ENCODE measurements at regions not wholly inside any gene's neighbourhood (a gene's known extent, or its start where the extent isn't known, plus 50 kb on each side); places are given as distances from the start of the nearest gene placed in this dataset.

DNA sequence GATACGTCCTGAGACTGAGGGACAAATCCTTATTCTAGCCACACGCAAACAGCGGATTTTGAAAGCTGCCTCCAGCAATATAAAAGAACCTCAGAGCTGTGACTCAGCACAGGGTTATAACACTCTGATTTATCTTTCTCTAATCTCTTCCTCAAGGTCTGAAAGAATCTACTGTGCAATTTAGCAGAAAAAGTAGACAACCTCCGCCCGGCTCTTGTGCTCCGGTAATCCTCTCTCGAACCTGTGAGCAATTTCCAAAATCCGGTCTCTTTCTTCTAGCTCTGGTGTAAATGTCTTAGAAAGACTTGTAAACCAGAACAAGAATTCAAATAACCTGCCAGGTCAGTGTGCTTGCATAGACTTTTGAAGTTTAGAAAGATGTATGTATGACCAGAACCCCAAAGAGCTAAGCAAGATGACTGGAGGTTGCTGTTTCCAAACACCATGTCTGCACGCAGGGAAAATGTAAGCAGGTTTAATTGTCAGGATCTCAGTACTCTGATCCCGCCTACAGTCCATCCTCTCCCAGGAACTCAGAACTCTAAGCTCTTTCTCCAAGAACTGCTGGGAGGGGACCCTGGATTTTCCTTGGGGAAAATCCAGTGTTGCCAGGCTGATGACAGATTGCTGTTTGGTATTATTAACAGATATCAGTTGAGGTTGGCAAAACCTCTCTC, 338.1 kb downstream of the RFC3 start:
- no peak for TF ChIP-seq POLR2A (IDR thresholded peaks at IDR 0.05; ENCODE audit: extremely low read depth, insufficient read length)
- TF ChIP-seq, protein P1, sequence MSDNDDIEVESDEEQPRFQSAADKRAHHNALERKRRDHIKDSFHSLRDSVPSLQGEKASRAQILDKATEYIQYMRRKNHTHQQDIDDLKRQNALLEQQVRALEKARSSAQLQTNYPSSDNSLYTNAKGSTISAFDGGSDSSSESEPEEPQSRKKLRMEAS (IDR thresholded peaks at IDR 0.05; ENCODE audit: low read depth, low read length), result no peak
